ENCODE measurements at regions not wholly inside any gene's neighbourhood (a gene's known extent, or its start where the extent isn't known, plus 50 kb on each side); places are given as distances from the start of the nearest gene placed in this dataset.

DNA sequence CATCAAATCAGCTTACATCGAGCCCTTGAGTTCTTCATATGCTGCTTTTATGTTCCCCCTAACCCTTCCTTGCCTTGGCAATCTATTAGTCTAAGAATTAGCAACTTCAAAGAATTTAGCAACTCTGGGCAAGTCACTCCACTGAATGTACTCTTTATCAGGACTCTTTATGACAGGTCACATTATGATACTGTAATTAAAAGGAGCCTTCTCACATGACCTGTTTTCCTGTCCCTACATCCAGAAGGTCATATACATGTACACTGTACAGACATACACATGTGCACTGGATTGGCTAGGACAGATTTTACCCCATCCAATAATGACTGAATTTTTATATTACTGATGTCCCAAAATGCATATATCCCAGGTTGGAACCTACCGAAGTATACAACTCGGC lies 463.1 kb downstream of the SHQ1 start:
- ATAC-seq (no peak), DNase-seq (no peak)
- no peaks in the 10 kb centered on the region for H3K27me3 Mint-ChIP-seq (ENCODE audit: low read depth)
- H3K4me3 Mint-ChIP-seq = no peak overlapping the region
- peaks cover 6% of the 10 kb centered on the region for H3K36me3 Mint-ChIP-seq (ENCODE audit: insufficient read depth)
- H3K4me1 Mint-ChIP-seq (ENCODE audit: low read depth) = peaks cover 81% of the 10 kb centered on the region
- H3K9me3 Mint-ChIP-seq = no peaks in the 10 kb centered on the region

DNA sequence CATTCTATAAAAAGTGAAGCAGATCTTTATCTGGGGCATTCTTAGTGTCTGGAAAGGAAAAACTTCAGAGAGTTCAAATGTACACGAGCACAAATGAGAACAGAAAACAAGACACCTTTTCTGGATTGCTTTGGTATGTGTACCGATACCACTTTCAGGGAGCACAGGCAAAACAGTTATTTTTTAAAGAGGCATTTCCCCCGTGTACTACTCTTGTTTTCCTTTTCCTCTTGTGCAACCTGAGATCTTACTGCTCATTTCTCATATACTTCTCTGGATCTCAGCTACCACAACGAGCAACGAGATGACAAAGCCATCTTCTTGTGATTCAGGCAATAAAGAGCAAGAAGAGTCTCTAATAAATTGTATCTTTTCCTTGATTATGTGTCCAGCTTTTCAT lies 463.6 kb downstream of the SHQ1 start:
- H3K27me3 Mint-ChIP-seq (ENCODE audit: low read depth) = no peaks in the 10 kb centered on the region
- H3K36me3 Mint-ChIP-seq (ENCODE audit: insufficient read depth) = peaks cover 6% of the 10 kb centered on the region

DNA sequence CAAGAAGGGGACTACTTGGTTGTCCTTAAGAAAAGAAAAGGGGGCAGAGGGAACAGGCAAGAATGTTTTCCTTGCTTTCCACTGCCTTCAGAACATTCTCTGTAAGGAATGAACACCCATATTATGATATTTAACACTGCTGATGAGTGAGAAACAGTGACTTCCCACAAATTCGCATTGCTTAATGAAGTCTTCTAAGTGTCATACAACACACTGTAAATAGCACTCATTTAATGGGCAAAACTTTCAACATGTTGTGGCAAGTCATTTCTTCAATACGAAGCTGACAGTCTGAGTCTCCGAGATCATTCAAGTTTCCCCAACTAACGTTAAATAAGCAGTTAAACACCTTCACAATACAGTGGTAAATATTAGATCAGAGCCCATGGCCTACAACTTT lies 464.4 kb downstream of the SHQ1 start:
- ATAC-seq (no peak), DNase-seq (no peak)
- peaks cover 12% of the 10 kb centered on the region for H3K36me3 Mint-ChIP-seq (ENCODE audit: insufficient read depth)
- H3K27me3 Mint-ChIP-seq (ENCODE audit: low read depth) = no peaks in the 10 kb centered on the region
- H3K4me1 Mint-ChIP-seq (ENCODE audit: low read depth) = peaks cover 82% of the 10 kb centered on the region
- no peaks in the 10 kb centered on the region for H3K9me3 Mint-ChIP-seq
- no peak overlapping the region for H3K4me3 Mint-ChIP-seq

More for the DNA sequence above, 463.6 kb downstream of the SHQ1 start:
- Mint-ChIP-seq H3K4me1 (ENCODE audit: low read depth) (peaks cover 85% of the 10 kb centered on the region), H3K4me3 (no peak overlapping the region), H3K9me3 (no peaks in the 10 kb centered on the region)
- ATAC-seq (peak; percentile 41 to 62), DNase-seq (no peak)

DNA sequence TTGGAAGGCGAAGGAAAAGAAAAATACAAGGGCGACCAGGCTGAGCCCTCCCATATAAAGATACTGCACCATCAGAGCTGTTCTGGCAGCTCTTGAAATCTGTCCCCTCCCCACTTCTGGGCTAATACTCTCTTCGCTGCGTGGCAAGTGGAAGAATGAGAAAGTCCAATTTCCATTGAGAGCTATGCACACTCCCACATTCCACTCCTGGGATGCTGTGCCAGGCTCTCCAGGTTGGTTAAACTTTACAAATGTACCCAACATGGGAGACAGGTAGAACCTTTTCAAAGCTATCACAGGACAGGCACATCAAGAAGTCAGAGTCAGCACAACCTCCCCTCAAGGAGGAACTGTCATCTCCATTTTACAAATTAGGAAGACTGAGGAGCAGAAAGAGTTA lies 465.0 kb downstream of the SHQ1 start:
- Mint-ChIP-seq H3K9me3 (no peaks in the 10 kb centered on the region), H3K4me3 (no peak overlapping the region), H3K36me3 (ENCODE audit: insufficient read depth) (peaks cover 18% of the 10 kb centered on the region), H3K27me3 (ENCODE audit: low read depth) (no peaks in the 10 kb centered on the region), H3K4me1 (ENCODE audit: low read depth) (peaks cover 83% of the 10 kb centered on the region)
- no peak for DNase-seq
- no peak for ATAC-seq

DNA sequence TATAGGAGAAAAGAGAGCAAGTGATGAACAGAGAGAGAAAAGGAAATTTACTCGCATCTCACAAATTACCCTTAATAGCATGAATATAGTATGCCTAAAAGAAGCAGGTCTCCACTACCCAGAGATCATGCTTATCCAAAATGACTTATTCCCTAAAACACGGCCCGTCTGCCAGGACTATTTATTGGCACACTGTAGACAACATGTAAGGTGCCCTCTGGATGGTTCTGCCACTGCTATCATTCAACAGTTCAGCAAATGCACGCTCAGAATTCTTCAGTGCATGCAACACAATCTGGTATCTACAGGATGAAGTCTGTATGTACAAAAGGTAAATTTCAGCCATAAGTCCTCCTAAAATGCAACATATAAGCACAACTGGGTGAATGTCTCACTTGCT lies 465.8 kb downstream of the SHQ1 start:
- Mint-ChIP-seq H3K9me3 (no peaks in the 10 kb centered on the region), H3K4me1 (ENCODE audit: low read depth) (peaks cover 78% of the 10 kb centered on the region), H3K4me3 (no peak overlapping the region), H3K36me3 (ENCODE audit: insufficient read depth) (peaks cover 21% of the 10 kb centered on the region), H3K27me3 (ENCODE audit: low read depth) (no peaks in the 10 kb centered on the region)
- ATAC-seq (no peak), DNase-seq (no peak)

DNA sequence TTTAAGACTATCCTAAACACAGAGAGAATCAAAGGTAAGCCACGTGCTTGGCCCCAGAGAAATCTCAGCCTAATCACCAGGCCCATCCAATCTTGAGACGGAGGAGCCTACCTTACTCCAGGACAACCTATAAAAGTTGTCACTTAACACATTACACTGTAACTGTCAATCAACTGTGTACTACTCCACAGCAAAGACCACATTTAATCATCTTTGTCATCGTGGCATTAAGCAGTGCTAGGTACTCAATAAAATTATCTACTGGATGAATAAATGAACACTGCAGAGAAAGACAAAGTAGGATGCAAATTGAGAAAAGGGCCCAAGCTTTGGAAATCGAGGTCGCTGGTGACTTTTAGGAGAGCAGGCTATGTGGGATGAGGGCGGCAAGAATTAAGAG lies 466.7 kb downstream of the SHQ1 start:
- H3K4me3 Mint-ChIP-seq = no peak overlapping the region
- ATAC-seq (no peak), DNase-seq (no peak)
- peaks cover 23% of the 10 kb centered on the region for H3K36me3 Mint-ChIP-seq (ENCODE audit: insufficient read depth)
- no peaks in the 10 kb centered on the region for H3K9me3 Mint-ChIP-seq
- peaks cover 75% of the 10 kb centered on the region for H3K4me1 Mint-ChIP-seq (ENCODE audit: low read depth)
- H3K27me3 Mint-ChIP-seq (ENCODE audit: low read depth) = no peaks in the 10 kb centered on the region

DNA sequence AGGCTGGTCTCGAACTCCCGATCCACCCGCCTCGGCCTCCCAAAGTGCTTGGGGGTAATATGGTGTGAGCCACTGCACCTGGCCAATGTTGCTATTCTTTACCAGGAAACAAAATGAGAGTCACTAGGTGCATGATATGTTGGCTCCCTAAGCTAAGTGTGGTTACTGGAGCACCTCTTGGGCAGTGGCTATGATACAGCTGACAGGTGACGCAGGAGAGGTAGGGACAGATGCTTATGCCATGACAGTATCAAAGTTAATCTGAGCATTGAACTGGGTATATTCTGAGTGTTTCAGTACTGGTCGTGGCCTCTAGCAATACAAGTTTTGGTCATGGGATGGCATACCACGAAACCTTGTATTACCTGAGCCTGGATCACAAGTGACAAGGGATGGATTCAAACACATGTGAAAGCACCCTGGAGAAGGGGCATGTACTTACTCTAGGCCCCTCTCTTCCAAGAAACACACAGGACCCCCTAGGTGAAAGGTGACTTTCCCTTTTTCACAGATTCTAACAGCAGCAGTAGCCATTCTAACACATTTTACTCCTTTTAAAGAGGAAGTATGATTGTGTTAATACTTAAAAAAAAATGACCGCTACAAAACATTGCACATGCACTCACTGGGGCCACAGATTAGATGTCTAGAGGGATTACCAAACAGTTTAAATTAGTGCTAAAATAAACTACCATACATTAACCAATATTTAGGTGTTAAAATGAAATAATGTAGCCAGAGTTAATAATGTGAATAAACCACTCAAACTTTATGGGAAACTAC lies 467.3 kb downstream of the SHQ1 start:
- Mint-ChIP-seq H3K27me3 (ENCODE audit: low read depth) (no peaks in the 10 kb centered on the region), H3K36me3 (ENCODE audit: insufficient read depth) (peaks cover 23% of the 10 kb centered on the region), H3K9me3 (no peaks in the 10 kb centered on the region), H3K4me1 (ENCODE audit: low read depth) (peaks cover 73% of the 10 kb centered on the region), H3K4me3 (no peak overlapping the region)
- DNase-seq (no peak), ATAC-seq (no peak)

DNA sequence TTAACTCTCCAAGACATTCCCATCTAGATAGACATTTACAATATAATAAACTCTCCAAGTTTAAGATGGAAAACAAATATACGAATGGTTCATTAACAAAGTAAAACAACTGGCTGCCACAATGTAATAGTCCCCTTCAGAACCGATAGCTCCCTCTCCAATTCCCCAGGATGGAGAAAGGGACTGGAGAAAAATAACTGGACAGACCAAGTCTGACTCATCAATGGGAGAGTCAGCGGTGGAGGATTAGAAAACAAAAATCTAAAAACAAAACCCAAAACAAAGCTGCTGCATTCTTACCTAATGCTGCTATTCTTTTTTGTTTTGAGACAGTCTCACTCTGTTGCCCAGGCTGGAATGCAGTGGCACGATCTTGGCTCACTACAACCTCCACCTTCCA lies 468.1 kb downstream of the SHQ1 start:
- no peaks in the 10 kb centered on the region for H3K9me3 Mint-ChIP-seq
- ATAC-seq (no peak), DNase-seq (no peak)
- peaks cover 75% of the 10 kb centered on the region for H3K4me1 Mint-ChIP-seq (ENCODE audit: low read depth)
- H3K4me3 Mint-ChIP-seq = no peak overlapping the region
- H3K27me3 Mint-ChIP-seq (ENCODE audit: low read depth) = no peaks in the 10 kb centered on the region
- peaks cover 23% of the 10 kb centered on the region for H3K36me3 Mint-ChIP-seq (ENCODE audit: insufficient read depth)

DNA sequence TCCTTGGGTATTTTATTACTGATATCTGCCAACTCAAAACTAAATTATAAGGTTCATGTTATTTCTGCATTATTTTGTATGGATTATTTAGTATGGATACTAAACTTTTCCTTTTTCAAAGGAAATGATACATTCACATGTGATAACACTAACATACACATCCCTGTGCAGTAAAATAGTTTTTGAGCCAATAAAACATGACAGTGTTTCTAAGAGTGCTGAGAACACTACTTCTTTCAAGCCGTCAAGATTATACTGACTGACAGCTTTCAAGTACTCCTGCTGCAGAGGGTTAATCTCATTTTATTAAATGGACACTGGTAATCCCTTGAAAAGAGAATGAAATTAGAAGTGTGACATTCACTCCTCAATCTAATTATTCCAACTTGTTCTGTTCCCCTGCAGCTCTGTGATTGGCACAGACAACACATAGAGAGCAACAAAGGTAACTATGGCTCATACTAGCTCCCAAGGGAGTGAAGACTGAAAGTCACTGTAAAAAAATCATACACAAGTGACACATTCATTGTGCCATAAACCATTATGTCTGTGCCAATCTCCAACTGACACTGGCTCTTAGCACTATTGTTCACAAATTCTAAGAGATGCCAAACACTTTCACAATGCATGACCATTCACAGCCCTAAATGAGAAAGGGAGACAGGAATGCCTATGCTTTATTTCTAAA lies 468.6 kb downstream of the SHQ1 start:
- Mint-ChIP-seq H3K4me1 (ENCODE audit: low read depth) (peaks cover 73% of the 10 kb centered on the region), H3K4me3 (no peak overlapping the region), H3K9me3 (no peaks in the 10 kb centered on the region), H3K36me3 (ENCODE audit: insufficient read depth) (peaks cover 23% of the 10 kb centered on the region), H3K27me3 (ENCODE audit: low read depth) (no peaks in the 10 kb centered on the region)
- no peak for DNase-seq
- ATAC-seq = no peak

DNA sequence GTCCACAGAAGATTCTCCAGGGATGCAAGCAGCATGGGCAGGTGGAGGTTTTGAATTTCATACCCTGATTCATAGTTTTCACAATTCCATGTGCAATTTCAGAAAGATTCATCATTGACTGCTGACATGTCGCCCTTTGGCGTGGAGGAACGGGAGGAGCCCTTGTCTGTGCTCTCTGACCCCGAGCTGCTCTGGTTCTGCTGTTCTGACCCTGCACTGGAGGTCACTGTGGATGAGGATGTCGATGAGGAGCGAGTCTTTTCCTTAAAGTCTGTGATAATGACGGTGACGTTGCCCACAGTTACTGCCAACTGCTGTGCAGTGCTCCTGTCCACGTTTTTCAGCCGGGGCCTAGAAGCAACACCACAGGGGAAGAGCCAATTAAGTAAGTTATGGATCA lies 470.0 kb downstream of the SHQ1 start:
- no peaks in the 10 kb centered on the region for H3K9me3 Mint-ChIP-seq

DNA sequence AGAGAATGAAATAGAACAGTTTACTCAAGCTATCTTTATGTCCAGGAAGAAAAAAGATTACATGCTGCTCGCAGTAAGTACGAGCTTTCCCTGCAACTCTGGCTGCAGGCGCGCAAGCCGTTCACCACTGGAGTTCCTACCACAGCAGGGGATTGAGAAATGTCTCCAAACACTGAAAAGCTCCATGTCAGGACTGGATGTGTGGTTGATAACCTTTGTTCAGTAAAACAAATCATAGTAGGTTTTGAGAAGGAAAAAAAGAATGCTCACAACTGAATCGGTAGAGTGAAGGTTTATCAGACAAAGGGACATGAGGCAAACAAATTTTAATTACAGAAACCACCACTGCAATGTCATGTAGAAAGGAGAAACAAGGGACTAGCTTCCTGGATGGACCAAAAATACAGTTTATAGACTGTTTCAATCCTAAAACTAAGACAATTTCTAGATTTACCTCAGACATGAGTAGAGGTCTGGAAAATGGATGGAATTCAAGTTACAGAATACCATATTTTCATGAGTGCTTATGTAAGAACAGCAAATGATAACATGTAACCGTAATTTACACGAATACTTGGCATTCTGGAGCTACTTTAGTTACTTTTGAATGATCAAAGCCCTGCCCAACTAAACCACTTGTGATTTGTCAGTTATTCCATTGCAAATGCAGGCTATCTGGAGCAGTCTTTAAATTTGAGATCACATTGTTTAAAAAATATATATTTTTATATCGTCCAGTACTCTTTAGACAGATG lies 471.1 kb downstream of the SHQ1 start:
- no peaks in the 10 kb centered on the region for H3K27me3 Mint-ChIP-seq (ENCODE audit: low read depth)
- H3K4me3 Mint-ChIP-seq = no peak overlapping the region
- no peaks in the 10 kb centered on the region for H3K9me3 Mint-ChIP-seq
- ATAC-seq = no peak
- peaks cover 29% of the 10 kb centered on the region for H3K36me3 Mint-ChIP-seq (ENCODE audit: insufficient read depth)
- H3K4me1 Mint-ChIP-seq (ENCODE audit: low read depth) = peaks cover 64% of the 10 kb centered on the region
- DNase-seq = no peak

More for the DNA sequence above, 470.0 kb downstream of the SHQ1 start:
- Mint-ChIP-seq H3K36me3 (ENCODE audit: insufficient read depth) (peaks cover 29% of the 10 kb centered on the region), H3K27me3 (ENCODE audit: low read depth) (no peaks in the 10 kb centered on the region), H3K4me1 (ENCODE audit: low read depth) (peaks cover 69% of the 10 kb centered on the region), H3K4me3 (no peak overlapping the region)
- no peak for ATAC-seq
- DNase-seq = no peak

DNA sequence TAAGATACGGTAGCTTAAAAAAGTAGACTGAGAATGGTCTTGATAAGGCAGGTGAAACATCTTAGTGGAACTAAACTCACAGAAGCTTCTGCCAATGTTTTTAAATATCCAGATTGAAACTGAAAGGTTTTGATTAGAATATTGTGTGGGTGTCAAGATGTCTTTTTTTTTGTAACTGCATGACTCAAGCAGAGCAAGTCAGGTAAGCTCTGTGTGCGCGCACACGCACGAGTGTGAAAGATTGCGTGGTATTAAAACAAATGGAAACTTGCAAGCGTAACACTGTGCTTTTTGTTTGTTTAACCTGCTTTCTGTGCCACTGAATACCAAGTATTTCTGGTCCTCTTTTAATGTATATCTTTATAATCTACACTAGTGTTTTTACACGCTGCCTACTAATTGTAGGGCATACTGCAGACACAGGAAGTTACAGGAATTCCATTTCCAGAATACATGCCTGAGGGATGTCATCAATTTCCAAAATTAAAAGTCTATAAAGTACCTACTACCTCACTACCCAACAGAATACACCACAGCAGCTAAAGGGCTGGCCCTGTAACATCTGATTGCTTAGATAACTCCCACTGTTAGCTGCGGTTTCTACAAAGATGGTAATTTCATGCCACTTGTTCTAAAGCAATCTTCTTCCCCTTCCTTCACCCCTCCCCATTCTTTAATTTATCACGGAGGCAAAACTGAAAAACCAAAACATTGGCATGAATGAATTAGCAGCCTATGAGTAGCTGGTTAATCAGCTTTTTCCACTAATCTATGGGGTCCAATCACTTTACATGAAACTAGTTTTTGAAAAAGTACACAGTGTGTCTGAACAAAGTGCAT lies 472.8 kb downstream of the SHQ1 start:
- Mint-ChIP-seq H3K4me1 (ENCODE audit: low read depth) (peaks cover 56% of the 10 kb centered on the region), H3K27me3 (ENCODE audit: low read depth) (no peaks in the 10 kb centered on the region), H3K9me3 (no peaks in the 10 kb centered on the region), H3K36me3 (ENCODE audit: insufficient read depth) (peaks cover 24% of the 10 kb centered on the region), H3K4me3 (peak overlapping the region; percentile 44)
- peak; percentile 33 for DNase-seq
- ATAC-seq = peak; percentile 88 to 92

DNA sequence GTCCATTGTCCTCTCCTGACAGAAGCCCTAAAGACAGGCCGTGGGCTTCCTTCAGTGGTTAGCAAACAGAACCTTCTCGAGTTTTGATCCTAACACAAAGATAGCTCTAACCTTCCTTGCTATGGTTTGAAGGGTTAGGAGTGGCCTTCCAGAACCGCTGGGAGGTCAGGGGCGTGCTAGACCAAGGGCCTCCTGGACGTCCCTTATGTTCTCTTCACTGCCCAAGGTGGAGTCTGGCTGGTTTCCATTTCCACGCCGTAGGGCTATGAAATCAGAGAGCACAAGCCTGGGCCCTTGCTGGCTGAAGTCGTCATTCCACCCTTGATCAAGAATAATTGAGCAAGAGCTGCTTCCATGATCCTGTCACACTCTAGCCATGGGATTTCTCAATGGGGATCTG lies 475.1 kb downstream of the SHQ1 start:
- DNase-seq = no peak
- H3K36me3 Mint-ChIP-seq (ENCODE audit: insufficient read depth) = peaks cover 9% of the 10 kb centered on the region
- H3K4me3 Mint-ChIP-seq = no peak overlapping the region
- no peaks in the 10 kb centered on the region for H3K9me3 Mint-ChIP-seq
- ATAC-seq = no peak
- H3K27me3 Mint-ChIP-seq (ENCODE audit: low read depth) = no peaks in the 10 kb centered on the region
- peaks cover 43% of the 10 kb centered on the region for H3K4me1 Mint-ChIP-seq (ENCODE audit: low read depth)

DNA sequence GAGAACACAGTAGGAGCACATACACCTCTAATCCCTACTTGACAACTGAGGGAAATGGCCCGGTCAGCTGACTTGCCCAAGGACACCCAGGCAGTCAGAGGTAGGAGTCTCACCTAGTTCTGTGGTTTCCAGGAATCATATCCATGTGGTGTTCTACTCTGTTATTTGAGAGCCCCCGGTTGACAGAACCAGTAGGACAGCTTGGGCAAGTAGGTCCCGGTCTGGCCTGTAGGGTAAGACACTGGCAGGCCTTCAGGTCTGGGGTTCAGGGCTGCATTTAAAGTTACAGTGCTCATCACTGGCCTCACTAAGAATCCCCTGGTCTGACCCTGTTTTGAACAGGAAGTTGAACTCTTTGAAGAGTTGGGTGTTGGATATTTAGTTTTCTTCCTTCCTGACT lies 476.1 kb downstream of the SHQ1 start:
- H3K27me3 Mint-ChIP-seq (ENCODE audit: low read depth) = no peaks in the 10 kb centered on the region
- ATAC-seq (no peak), DNase-seq (no peak)
- no peak overlapping the region for H3K4me3 Mint-ChIP-seq
- no peaks in the 10 kb centered on the region for H3K9me3 Mint-ChIP-seq
- H3K4me1 Mint-ChIP-seq (ENCODE audit: low read depth) = peaks cover 42% of the 10 kb centered on the region
- H3K36me3 Mint-ChIP-seq (ENCODE audit: insufficient read depth) = peaks cover 8% of the 10 kb centered on the region

Data from activated T-cell treated with anti-CD3 and anti-CD28 coated beads, Interleukin-2, amount 50 U/mL, for 4 hours (primary cell).